Muscle layer of colon (tissue), 2 donors: ENCODE measurements at regions not wholly inside any gene's neighbourhood (a gene's known extent, or its start where the extent isn't known, plus 50 kb on each side); places are given as distances from the start of the nearest gene placed in this dataset.
"Not testable (repeated sequence)": the region's sequence is repeated elsewhere in the genome, so short reads cannot be mapped to it uniquely, and the experiment has no call there.

ENCODE experiments used
- H3K27ac ChIP-seq: one replicate; pipeline ENCODE4 v1.7.0; 2013; ENCODE audit warnings: low read depth, mild to moderate bottlenecking, low read length, moderate library complexity
- H3K27me3 ChIP-seq, 2 donors: one replicate each; pipeline ENCODE4 v1.7.0; 2013; ENCODE audit warnings: low read length in 2 of 2, mild to moderate bottlenecking in 2 of 2; ENCODE audit not compliant: insufficient read depth in 2 of 2, control insufficient read depth in 1 of 2
- H3K36me3 ChIP-seq: one replicate; pipeline ENCODE4 v1.7.0; 2013; ENCODE audit warnings: mild to moderate bottlenecking, low read length; ENCODE audit not compliant: insufficient read depth
- H3K4me1 ChIP-seq: one replicate; pipeline ENCODE4 v1.7.0; 2013; ENCODE audit warnings: mild to moderate bottlenecking, low read length; ENCODE audit not compliant: insufficient read depth
- H3K4me3 ChIP-seq, 2 donors: one replicate each; pipeline ENCODE4 v1.7.0; 2013; ENCODE audit warnings: low read length in 2 of 2, low read depth in 1 of 2, mild to moderate bottlenecking in 1 of 2, moderate library complexity in 1 of 2
- H3K9ac ChIP-seq: one replicate; pipeline ENCODE4 v1.7.0; 2013; ENCODE audit warnings: low read length
- H3K9me3 ChIP-seq: one replicate; pipeline ENCODE4 v1.7.0; 2013; ENCODE audit warnings: mild to moderate bottlenecking, low read length
- donor health status: abdominal sarcoma.
- donor health status: Adenocarcinoma of cecum.

- no peaks in the 10 kb centered on the region for H3K27me3 ChIP-seq
- no peaks in the 10 kb centered on the region for H3K9me3 ChIP-seq
These were observed 60.2 kb downstream of the GLUL start for GRCh38 chr1:182331387-182331786.

GRCh38 chr1:182330303-182330702, 61.3 kb downstream of the GLUL start:
- H3K9ac ChIP-seq: no peak overlapping the region
- no peaks in the 10 kb centered on the region for H3K9me3 ChIP-seq
- H3K36me3 ChIP-seq: no peaks in the 10 kb centered on the region
- H3K4me1 ChIP-seq: no peaks in the 10 kb centered on the region
- H3K27me3 ChIP-seq: no peaks in the 10 kb centered on the region
- H3K4me3 ChIP-seq: no peak overlapping the region
- no peak overlapping the region for H3K27ac ChIP-seq

More at GRCh38 chr1:182331387-182331786, 60.2 kb downstream of the GLUL start:
- Histone ChIP-seq H3K36me3 (no peaks in the 10 kb centered on the region), H3K4me1 (no peaks in the 10 kb centered on the region), H3K4me3 (no peak overlapping the region), H3K9ac (no peak overlapping the region), H3K27ac (no peak overlapping the region)

GRCh38 chr1:182329471-182329870, 62.1 kb downstream of the GLUL start:
- no peak overlapping the region for H3K9ac ChIP-seq
- no peaks in the 10 kb centered on the region for H3K27me3 ChIP-seq
- H3K4me1 ChIP-seq: no peaks in the 10 kb centered on the region
- no peak overlapping the region for H3K27ac ChIP-seq
- no peaks in the 10 kb centered on the region for H3K9me3 ChIP-seq
- no peaks in the 10 kb centered on the region for H3K36me3 ChIP-seq
- H3K4me3 ChIP-seq: no peak overlapping the region

- no peaks in the 10 kb centered on the region for H3K4me1 ChIP-seq
- H3K4me3 ChIP-seq: no peak overlapping the region
- H3K27ac ChIP-seq: no peak overlapping the region
- H3K9me3 ChIP-seq: no peaks in the 10 kb centered on the region
- no peaks in the 10 kb centered on the region for H3K27me3 ChIP-seq
- no peak overlapping the region for H3K9ac ChIP-seq
- no peaks in the 10 kb centered on the region for H3K36me3 ChIP-seq
These were observed 63.0 kb downstream of the GLUL start for GRCh38 chr1:182328591-182328990.

- Histone ChIP-seq H3K27me3 (no peaks in the 10 kb centered on the region), H3K27ac (no peak overlapping the region), H3K4me3 (no peak overlapping the region), H3K9me3 (no peaks in the 10 kb centered on the region), H3K36me3 (no peaks in the 10 kb centered on the region), H3K9ac (no peak overlapping the region), H3K4me1 (no peaks in the 10 kb centered on the region)
These were observed 66.3 kb downstream of the GLUL start for GRCh38 chr1:182325339-182325738.

- H3K4me3 ChIP-seq, H3K27me3 ChIP-seq, H3K36me3 ChIP-seq, H3K9me3 ChIP-seq, H3K4me1 ChIP-seq, H3K27ac ChIP-seq, H3K9ac ChIP-seq: not testable (repeated sequence)
These were observed 70.1 kb downstream of the GLUL start for GRCh38 chr1:182321532-182321931.

- Histone ChIP-seq H3K27ac (no peak overlapping the region), H3K27me3 (no peaks in the 10 kb centered on the region), H3K9me3 (no peaks in the 10 kb centered on the region), H3K36me3 (no peaks in the 10 kb centered on the region), H3K9ac (no peak overlapping the region), H3K4me3 (no peak overlapping the region), H3K4me1 (peaks cover 12% of the 10 kb centered on the region)
These were observed 73.9 kb downstream of the GLUL start for GRCh38 chr1:182317611-182318161.

GRCh38 chr1:182316454-182316853, 75.1 kb downstream of the GLUL start:
- H3K4me3 ChIP-seq, H3K27me3 ChIP-seq, H3K36me3 ChIP-seq, H3K27ac ChIP-seq, H3K9ac ChIP-seq, H3K9me3 ChIP-seq: not testable (repeated sequence)
- peaks cover 12% of the 10 kb centered on the region for H3K4me1 ChIP-seq

- no peak overlapping the region for H3K27ac ChIP-seq
- peaks cover 12% of the 10 kb centered on the region for H3K4me1 ChIP-seq
These were observed 76.4 kb downstream of the GLUL start for GRCh38 chr1:182315167-182315556.

GRCh38 chr1:182309631-182310351, 81.8 kb downstream of the GLUL start:
- no peaks in the 10 kb centered on the region for H3K36me3 ChIP-seq
- no peaks in the 10 kb centered on the region for H3K4me1 ChIP-seq
- no peaks in the 10 kb centered on the region for H3K27me3 ChIP-seq
- H3K27ac ChIP-seq: no peak overlapping the region
- H3K9me3 ChIP-seq: no peaks in the 10 kb centered on the region
- H3K4me3 ChIP-seq: no peak overlapping the region
- no peak overlapping the region for H3K9ac ChIP-seq

More at GRCh38 chr1:182315167-182315556, 76.4 kb downstream of the GLUL start:
- no peaks in the 10 kb centered on the region for H3K27me3 ChIP-seq
- H3K9me3 ChIP-seq: no peaks in the 10 kb centered on the region
- no peak overlapping the region for H3K4me3 ChIP-seq
- H3K36me3 ChIP-seq: no peaks in the 10 kb centered on the region
- no peak overlapping the region for H3K9ac ChIP-seq

- H3K4me3 ChIP-seq: no peak overlapping the region
- no peak overlapping the region for H3K9ac ChIP-seq
- H3K9me3 ChIP-seq: no peaks in the 10 kb centered on the region
- peaks cover 4% of the 10 kb centered on the region for H3K4me1 ChIP-seq
- H3K36me3 ChIP-seq: no peaks in the 10 kb centered on the region
- no peaks in the 10 kb centered on the region for H3K27me3 ChIP-seq
- no peak overlapping the region for H3K27ac ChIP-seq
These were observed 82.8 kb downstream of the GLUL start for GRCh38 chr1:182308826-182309225.

- H3K4me1 ChIP-seq, H3K9me3 ChIP-seq, H3K36me3 ChIP-seq, H3K4me3 ChIP-seq, H3K27ac ChIP-seq, H3K9ac ChIP-seq, H3K27me3 ChIP-seq: not testable (repeated sequence)
These were observed 84.1 kb downstream of the GLUL start for GRCh38 chr1:182307486-182307885.
